ENCODE measurements at regions not wholly inside any gene's neighbourhood (a gene's known extent, or its start where the extent isn't known, plus 50 kb on each side); places are given as distances from the start of the nearest gene placed in this dataset.
"Not testable (repeated sequence)": the region's sequence is repeated elsewhere in the genome, so short reads cannot be mapped to it uniquely, and the experiment has no call there.

DNA sequence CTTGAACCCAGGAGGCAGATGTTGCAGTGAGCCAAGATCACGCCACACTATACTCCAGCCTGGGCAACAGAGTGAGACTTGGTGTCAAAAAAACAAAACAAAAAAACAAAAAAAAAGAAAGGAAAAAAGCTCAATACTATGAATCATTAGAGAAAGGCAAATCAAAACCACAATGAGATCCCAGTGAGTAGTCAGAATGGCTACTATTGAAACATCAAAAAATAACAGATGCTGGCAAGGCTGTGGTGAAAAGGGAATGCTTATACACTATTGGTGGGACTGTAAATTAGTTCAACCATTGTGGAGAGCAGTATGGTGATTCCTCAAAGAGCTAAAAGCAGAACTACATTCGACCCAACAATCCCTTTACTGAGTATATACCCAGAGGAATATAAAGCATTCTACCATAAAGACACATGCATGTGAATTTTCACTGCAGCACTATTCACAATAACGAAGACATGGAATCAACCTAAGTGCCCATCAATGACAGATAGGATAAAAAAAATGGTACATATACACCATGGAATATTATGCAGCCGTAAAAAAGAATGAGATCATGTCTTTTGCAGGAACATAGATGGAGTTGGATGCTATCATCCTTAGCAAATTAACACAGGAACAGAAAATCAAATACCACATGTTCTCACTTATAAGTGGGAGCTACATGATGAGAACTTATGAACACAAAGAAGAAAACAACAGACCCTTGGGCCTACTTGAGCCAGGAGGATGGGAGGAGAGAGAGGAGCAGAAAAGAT lies 81.9 kb upstream of the ARRDC3 start:
- peak; percentile 7 for DNase-seq

DNA sequence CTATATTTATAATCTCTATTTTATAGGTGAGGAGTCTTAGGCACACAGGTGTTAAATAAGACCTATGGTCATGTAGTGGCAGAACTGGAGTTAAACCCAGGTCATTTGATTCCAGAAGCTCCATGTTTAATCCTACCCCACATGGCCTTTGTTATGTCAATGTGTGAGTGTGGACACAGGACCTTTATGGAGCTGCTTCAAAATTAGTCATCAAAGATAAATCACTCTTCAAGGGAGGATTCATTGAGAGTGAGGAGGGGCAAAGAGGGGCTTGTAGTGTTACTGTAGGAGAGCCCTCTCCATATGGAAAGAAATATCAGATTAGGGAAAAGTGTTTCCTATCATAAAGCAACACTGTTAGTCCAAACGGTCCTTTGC lies 74.6 kb upstream of the ARRDC3 start:
- no peak for DNase-seq

GRCh38 chr5:91456928-91457680 lies 74.0 kb upstream of the ARRDC3 start:
- DNase-seq: no peak

- no peak for DNase-seq
Measured at GRCh38 chr5:91449083-91449482, 66.0 kb upstream of the ARRDC3 start.

- not testable (repeated sequence) for DNase-seq
Measured at GRCh38 chr5:91448079-91448478, 65.0 kb upstream of the ARRDC3 start.

- not testable (repeated sequence) for DNase-seq
Measured at GRCh38 chr5:91446880-91447279, 63.8 kb upstream of the ARRDC3 start.

DNA sequence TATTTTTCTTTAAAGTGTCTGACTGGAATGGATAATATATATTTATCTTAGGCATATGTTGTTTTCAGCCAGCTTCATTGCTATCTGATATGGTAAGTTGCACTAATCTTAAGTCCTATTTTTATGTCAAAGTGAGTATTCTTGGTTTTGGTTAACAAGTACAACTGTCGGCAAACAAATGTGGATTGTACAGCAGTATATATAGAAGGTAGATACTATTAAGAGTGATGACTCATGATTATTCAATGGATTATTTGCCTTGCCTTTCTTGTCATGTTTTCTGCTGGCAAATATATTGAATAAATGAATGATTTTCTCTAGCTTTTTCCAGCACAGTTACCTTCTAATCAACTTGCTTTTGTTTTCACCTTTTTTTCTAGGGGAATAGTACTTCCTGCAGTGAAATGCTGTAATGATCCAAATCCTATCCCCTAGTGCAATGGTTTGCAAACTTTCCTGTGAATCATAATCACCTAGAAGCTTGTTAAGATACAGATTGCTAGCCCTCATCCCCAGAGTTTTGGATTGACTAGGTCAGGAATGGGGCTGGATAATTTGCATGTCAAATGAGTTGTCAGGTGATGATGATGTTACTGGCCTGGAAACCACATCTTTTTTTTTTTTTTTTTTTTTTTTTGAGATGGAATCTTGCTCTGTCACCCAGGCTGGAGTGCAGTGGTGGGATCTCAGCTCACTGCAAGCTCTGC lies 60.8 kb upstream of the ARRDC3 start:
- DNase-seq: no peak

- peak; percentile 92 for DNase-seq
Measured at GRCh38 chr5:91443023-91443422, 59.9 kb upstream of the ARRDC3 start.

DNA sequence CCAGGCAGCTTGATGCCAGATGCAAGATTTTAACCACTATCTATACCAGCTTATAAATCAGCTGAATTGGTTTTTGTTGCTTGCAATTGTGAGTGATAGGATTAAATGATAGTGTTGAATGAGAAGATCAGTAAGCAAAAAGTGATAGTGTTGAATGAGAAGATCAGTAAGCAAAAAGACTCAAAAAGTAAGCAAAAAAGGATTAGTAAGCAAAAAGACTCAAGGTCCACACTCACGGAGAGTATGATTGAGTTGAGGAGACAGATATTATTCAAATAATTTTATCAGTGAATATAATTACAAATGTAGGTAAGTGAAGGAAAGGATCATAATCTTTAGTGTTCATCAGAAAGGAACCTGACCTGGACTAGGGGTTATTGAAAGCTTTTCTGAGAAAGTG lies 58.0 kb upstream of the ARRDC3 start:
- no peak for DNase-seq

- DNase-seq: no peak
Measured at GRCh38 chr5:91438871-91439270, 55.8 kb upstream of the ARRDC3 start.

GRCh38 chr5:91436241-91436640 lies 53.1 kb upstream of the ARRDC3 start:
- DNase-seq: no peak

GRCh38 chr5:91434348-91434747 lies 51.2 kb upstream of the ARRDC3 start:
- no peak for DNase-seq

GRCh38 chr5:91433861-91434260 lies 50.7 kb upstream of the ARRDC3 start:
- no peak for DNase-seq

All from fibroblast of skin of back (primary cell).